ENCODE measurements at regions not wholly inside any gene's neighbourhood (a gene's known extent, or its start where the extent isn't known, plus 50 kb on each side); places are given as distances from the start of the nearest gene placed in this dataset.
"Not testable (repeated sequence)": the region's sequence is repeated elsewhere in the genome, so short reads cannot be mapped to it uniquely, and the experiment has no call there.

- Mint-ChIP-seq H3K27me3 (no peaks in the 10 kb centered on the region), H3K27ac (no peak overlapping the region), H3K4me3 (no peak overlapping the region), H3K36me3 (no peaks in the 10 kb centered on the region), H3K9me3 (ENCODE audit: low read depth) (peaks cover 4% of the 10 kb centered on the region), H3K4me1 (no peaks in the 10 kb centered on the region)
- CTCF ChIA-PET: no interaction called here
- ATAC-seq (no peak), DNase-seq (no peak)
Observed at GRCh38 chr4:170464614-170465197, 374.9 kb upstream of the AADAT start.

GRCh38 chr4:170446782-170447181 is 357.0 kb upstream of the AADAT start:
- no peaks in the 10 kb centered on the region for H3K27me3 Mint-ChIP-seq
- no peak for ATAC-seq
- CTCF ChIA-PET: no interaction called here
- DNase-seq: no peak
- no peak overlapping the region for H3K27ac Mint-ChIP-seq
- peaks cover 5% of the 10 kb centered on the region for H3K9me3 Mint-ChIP-seq (ENCODE audit: low read depth)
- no peak overlapping the region for H3K4me3 Mint-ChIP-seq
- H3K4me1 Mint-ChIP-seq: no peaks in the 10 kb centered on the region
- no peaks in the 10 kb centered on the region for H3K36me3 Mint-ChIP-seq

- H3K27ac Mint-ChIP-seq; ATAC-seq; DNase-seq; H3K36me3 Mint-ChIP-seq; CTCF ChIA-PET; H3K9me3 Mint-ChIP-seq (ENCODE audit: low read depth); H3K4me3 Mint-ChIP-seq; H3K27me3 Mint-ChIP-seq; H3K4me1 Mint-ChIP-seq: not testable (repeated sequence)
Observed at GRCh38 chr4:170441146-170441545, 351.4 kb upstream of the AADAT start.

- Mint-ChIP-seq H3K4me1 (no peaks in the 10 kb centered on the region), H3K36me3 (no peaks in the 10 kb centered on the region), H3K27me3 (no peaks in the 10 kb centered on the region), H3K27ac (no peak overlapping the region), H3K9me3 (ENCODE audit: low read depth) (no peaks in the 10 kb centered on the region), H3K4me3 (no peak overlapping the region)
- ATAC-seq (no peak), DNase-seq (no peak)
- CTCF ChIA-PET: no interaction called here
Observed at GRCh38 chr4:170428929-170429328, 339.2 kb upstream of the AADAT start.

GRCh38 chr4:170425521-170426143 is 335.9 kb upstream of the AADAT start:
- Mint-ChIP-seq H3K36me3 (no peaks in the 10 kb centered on the region), H3K4me1 (no peaks in the 10 kb centered on the region), H3K27ac (no peak overlapping the region), H3K9me3 (ENCODE audit: low read depth) (no peaks in the 10 kb centered on the region), H3K4me3 (no peak overlapping the region), H3K27me3 (no peaks in the 10 kb centered on the region)
- ATAC-seq (no peak), DNase-seq (no peak)
- CTCF ChIA-PET: no interaction called here

- no peak for DNase-seq
- Mint-ChIP-seq H3K36me3 (no peaks in the 10 kb centered on the region), H3K27me3 (no peaks in the 10 kb centered on the region), H3K4me1 (no peaks in the 10 kb centered on the region), H3K27ac (no peak overlapping the region), H3K4me3 (no peak overlapping the region), H3K9me3 (ENCODE audit: low read depth) (no peaks in the 10 kb centered on the region)
- no peak for ATAC-seq
- CTCF ChIA-PET: no interaction called here
Observed at GRCh38 chr4:170425040-170425439, 335.3 kb upstream of the AADAT start.

- H3K9me3 Mint-ChIP-seq (ENCODE audit: low read depth): no peaks in the 10 kb centered on the region
- CTCF ChIA-PET: no interaction called here
Observed at GRCh38 chr4:170423137-170423536, 333.4 kb upstream of the AADAT start.

GRCh38 chr4:170420255-170420693 is 330.5 kb upstream of the AADAT start:
- ATAC-seq: no peak

More at GRCh38 chr4:170423137-170423536, 333.4 kb upstream of the AADAT start:
- Mint-ChIP-seq H3K36me3 (no peaks in the 10 kb centered on the region), H3K27ac (no peak overlapping the region), H3K4me3 (no peak overlapping the region), H3K4me1 (no peaks in the 10 kb centered on the region), H3K27me3 (no peaks in the 10 kb centered on the region)
- ATAC-seq: no peak
- no peak for DNase-seq

GRCh38 chr4:170414961-170415360 is 325.2 kb upstream of the AADAT start:
- H3K9me3 Mint-ChIP-seq (ENCODE audit: low read depth): peaks cover 4% of the 10 kb centered on the region
- no peak for ATAC-seq
- H3K4me3 Mint-ChIP-seq: no peak overlapping the region
- no peaks in the 10 kb centered on the region for H3K4me1 Mint-ChIP-seq
- DNase-seq: no peak
- no peaks in the 10 kb centered on the region for H3K27me3 Mint-ChIP-seq
- CTCF ChIA-PET: no interaction called here
- no peaks in the 10 kb centered on the region for H3K36me3 Mint-ChIP-seq
- H3K27ac Mint-ChIP-seq: no peak overlapping the region

More at GRCh38 chr4:170420255-170420693, 330.5 kb upstream of the AADAT start:
- H3K27me3 Mint-ChIP-seq: no peaks in the 10 kb centered on the region
- no peaks in the 10 kb centered on the region for H3K9me3 Mint-ChIP-seq (ENCODE audit: low read depth)
- H3K4me1 Mint-ChIP-seq: no peaks in the 10 kb centered on the region
- no peak overlapping the region for H3K4me3 Mint-ChIP-seq
- H3K27ac Mint-ChIP-seq: no peak overlapping the region
- no peaks in the 10 kb centered on the region for H3K36me3 Mint-ChIP-seq
- no peak for DNase-seq
- CTCF ChIA-PET: no interaction called here

- no peaks in the 10 kb centered on the region for H3K27me3 Mint-ChIP-seq
- H3K9me3 Mint-ChIP-seq (ENCODE audit: low read depth): peaks cover 4% of the 10 kb centered on the region
- H3K27ac Mint-ChIP-seq: no peak overlapping the region
Observed at GRCh38 chr4:170414360-170414759, 324.6 kb upstream of the AADAT start.

GRCh38 chr4:170413951-170414350 is 324.2 kb upstream of the AADAT start:
- Mint-ChIP-seq H3K27me3 (no peaks in the 10 kb centered on the region), H3K36me3 (no peaks in the 10 kb centered on the region), H3K9me3 (ENCODE audit: low read depth) (peaks cover 4% of the 10 kb centered on the region), H3K4me3 (no peak overlapping the region), H3K27ac (no peak overlapping the region), H3K4me1 (no peaks in the 10 kb centered on the region)
- CTCF ChIA-PET: no interaction called here
- DNase-seq (no peak), ATAC-seq (no peak)

More at GRCh38 chr4:170414360-170414759, 324.6 kb upstream of the AADAT start:
- ATAC-seq (no peak), DNase-seq (no peak)
- Mint-ChIP-seq H3K4me3 (no peak overlapping the region), H3K36me3 (no peaks in the 10 kb centered on the region), H3K4me1 (no peaks in the 10 kb centered on the region)
- CTCF ChIA-PET: no interaction called here

GRCh38 chr4:170400361-170400760 is 310.6 kb upstream of the AADAT start:
- no peak for ATAC-seq
- Mint-ChIP-seq H3K9me3 (ENCODE audit: low read depth) (peaks cover 4% of the 10 kb centered on the region), H3K36me3 (no peaks in the 10 kb centered on the region), H3K4me3 (no peak overlapping the region), H3K27ac (no peak overlapping the region), H3K4me1 (no peaks in the 10 kb centered on the region), H3K27me3 (no peaks in the 10 kb centered on the region)
- no peak for DNase-seq
- CTCF ChIA-PET: no interaction called here

- no peaks in the 10 kb centered on the region for H3K4me1 Mint-ChIP-seq
- no peak overlapping the region for H3K27ac Mint-ChIP-seq
- H3K9me3 Mint-ChIP-seq (ENCODE audit: low read depth): peaks cover 4% of the 10 kb centered on the region
- H3K27me3 Mint-ChIP-seq: no peaks in the 10 kb centered on the region
- no peaks in the 10 kb centered on the region for H3K36me3 Mint-ChIP-seq
- DNase-seq (no peak), ATAC-seq (no peak)
- H3K4me3 Mint-ChIP-seq: no peak overlapping the region
- CTCF ChIA-PET: no interaction called here
Observed at GRCh38 chr4:170399581-170400293, 310.0 kb upstream of the AADAT start.

- DNase-seq: no peak
- H3K9me3 Mint-ChIP-seq (ENCODE audit: low read depth): peaks cover 3% of the 10 kb centered on the region
- H3K4me3 Mint-ChIP-seq: no peak overlapping the region
- ATAC-seq: no peak
- H3K36me3 Mint-ChIP-seq: no peaks in the 10 kb centered on the region
- H3K4me1 Mint-ChIP-seq: no peaks in the 10 kb centered on the region
- H3K27ac Mint-ChIP-seq: no peak overlapping the region
- H3K27me3 Mint-ChIP-seq: no peaks in the 10 kb centered on the region
- CTCF ChIA-PET: no interaction called here
Observed at GRCh38 chr4:170398218-170398617, 308.5 kb upstream of the AADAT start.
